Astrocyte of the spinal cord (primary cell): ENCODE measurements at regions not wholly inside any gene's neighbourhood (a gene's known extent, or its start where the extent isn't known, plus 50 kb on each side); places are given as distances from the start of the nearest gene placed in this dataset.

Experiments
- DNase-seq: peaks from one replicate; pipeline ENCODE4 v3.0.0; 2011; ENCODE audit warnings: low read depth, low spot score
- H3K4me3 ChIP-seq: 2 replicates; pipeline ENCODE4 v1.5.1; 2011; ENCODE audit warnings: low read depth, mild to moderate bottlenecking, low read length, moderate library complexity
- CTCF ChIP-seq: IDR thresholded peaks from 2 replicates; pipeline ENCODE4 v1.5.1; 2012; ENCODE audit warnings: low read depth, mild to moderate bottlenecking, low read length, inconsistent platforms
- in situ Hi-C: cut with HindIII; loops from 2 replicates; pipeline ENCODE4 v1.10.0; 2017; ENCODE audit warnings: low sequenced_read_pairs

- no peak overlapping the region for H3K4me3 ChIP-seq
- DNase-seq, result no peak
- in situ Hi-C loops, result no loop called here
- TF ChIP-seq CTCF, result no peak
Observed at GRCh38 chr6:166853371-166854325, 102.7 kb downstream of the RNASET2 start.

- no peak overlapping the region for H3K4me3 ChIP-seq
- DNase-seq, result no peak
- in situ Hi-C loops, result no loop called here
- TF ChIP-seq CTCF, result no peak
Observed at GRCh38 chr6:166852451-166852975, 103.8 kb downstream of the RNASET2 start.

GRCh38 chr6:166851911-166852310 lies 104.4 kb downstream of the RNASET2 start:
- H3K4me3 ChIP-seq, result no peak overlapping the region
- no peak for DNase-seq
- in situ Hi-C loops, result no loop called here
- TF ChIP-seq CTCF, result no peak

- H3K4me3 ChIP-seq, result no peak overlapping the region
- in situ Hi-C loops, result no loop called here
- TF ChIP-seq CTCF, result no peak
- no peak for DNase-seq
Observed at GRCh38 chr6:166851426-166851825, 104.9 kb downstream of the RNASET2 start.

GRCh38 chr6:166850677-166851076 lies 105.7 kb downstream of the RNASET2 start:
- DNase-seq, result no peak
- no peak for TF ChIP-seq CTCF
- in situ Hi-C loops, result no loop called here
- H3K4me3 ChIP-seq, result no peak overlapping the region

GRCh38 chr6:166849749-166850183 lies 106.6 kb downstream of the RNASET2 start:
- H3K4me3 ChIP-seq, result no peak overlapping the region
- no peak for DNase-seq
- in situ Hi-C loops, result no loop called here
- TF ChIP-seq CTCF, result no peak
